ENCODE measurements at regions not wholly inside any gene's neighbourhood (a gene's known extent, or its start where the extent isn't known, plus 50 kb on each side); places are given as distances from the start of the nearest gene placed in this dataset.

- TF ChIP-seq CTCF (IDR thresholded peaks at IDR 0.05) (no peak), POLR2A (IDR thresholded peaks at IDR 0.05) (no peak)
These were observed 181.3 kb downstream of the ESM1 start for GRCh38 chr5:54804086-54804485.
